Fibroblast of pulmonary artery (primary cell): ENCODE measurements at regions not wholly inside any gene's neighbourhood (a gene's known extent, or its start where the extent isn't known, plus 50 kb on each side); places are given as distances from the start of the nearest gene placed in this dataset.

ENCODE experiments used
- DNase-seq: peaks from one replicate; pipeline ENCODE4 v3.0.0-alpha.2; 2010; ENCODE audit warnings: low read depth
- H3K4me3 ChIP-seq: replicated peaks from 2 replicates; pipeline ENCODE4 v1.5.1; 2011; ENCODE audit warnings: low read depth, mild to moderate bottlenecking, control low read depth, low read length, moderate library complexity
- CTCF ChIP-seq: IDR thresholded peaks from 2 replicates; pipeline ENCODE4 v1.5.1; 2011; ENCODE audit warnings: mild to moderate bottlenecking, control low read depth, low read length, inconsistent platforms; ENCODE audit errors: missing control alignments

- H3K4me3 ChIP-seq: no peak overlapping the region
- no peak for DNase-seq
- TF ChIP-seq CTCF: no peak
Observed at GRCh38 chr2:144865670-144866069, 345.8 kb upstream of the ZEB2 start.

GRCh38 chr2:144859716-144860115 lies 339.8 kb upstream of the ZEB2 start:
- H3K4me3 ChIP-seq: no peak overlapping the region
- TF ChIP-seq CTCF: no peak
- no peak for DNase-seq

GRCh38 chr2:144858211-144858610 lies 338.3 kb upstream of the ZEB2 start:
- H3K4me3 ChIP-seq: no peak overlapping the region
- no peak for DNase-seq
- no peak for TF ChIP-seq CTCF

- DNase-seq: no peak
- H3K4me3 ChIP-seq: no peak overlapping the region
- TF ChIP-seq CTCF: no peak
Observed at GRCh38 chr2:144854596-144854995, 334.7 kb upstream of the ZEB2 start.

GRCh38 chr2:144849612-144850011 lies 329.7 kb upstream of the ZEB2 start:
- no peak overlapping the region for H3K4me3 ChIP-seq
- no peak for DNase-seq
- TF ChIP-seq CTCF: no peak

- H3K4me3 ChIP-seq: no peak overlapping the region
- TF ChIP-seq CTCF: no peak
- DNase-seq: no peak
Observed at GRCh38 chr2:144848423-144848822, 328.5 kb upstream of the ZEB2 start.

GRCh38 chr2:144847347-144848080 lies 327.6 kb upstream of the ZEB2 start:
- no peak overlapping the region for H3K4me3 ChIP-seq
- no peak for DNase-seq
- TF ChIP-seq CTCF: no peak
